NCI-H2171 treated with DMSO at 0.1 percent for 48 hours (cell line): ENCODE measurements at regions not wholly inside any gene's neighbourhood (a gene's known extent, or its start where the extent isn't known, plus 50 kb on each side); places are given as distances from the start of the nearest gene placed in this dataset.

Source experiments
- DNase-seq: peaks from one replicate; lab custom pipeline; 2025; lab: John Stamatoyannopoulos, UW

- DNase-seq = peak; percentile 54
Observed at GRCh38 chr2:173589604-173590275, 235.1 kb downstream of the CDCA7 start.

GRCh38 chr2:173590276-173590861 is 235.7 kb downstream of the CDCA7 start:
- DNase-seq = peak; percentile 82

- DNase-seq = no peak
Observed at GRCh38 chr2:173593109-173593508, 238.4 kb downstream of the CDCA7 start.

GRCh38 chr2:173596244-173596643 is 241.6 kb downstream of the CDCA7 start:
- DNase-seq = no peak

- DNase-seq = no peak
Observed at GRCh38 chr2:173598525-173598924, 243.9 kb downstream of the CDCA7 start.

GRCh38 chr2:173599821-173600359 is 245.2 kb downstream of the CDCA7 start:
- DNase-seq = no peak

- DNase-seq = no peak
Observed at GRCh38 chr2:173602153-173602795, 247.6 kb downstream of the CDCA7 start.

GRCh38 chr2:173605994-173606393 is 251.3 kb downstream of the CDCA7 start:
- DNase-seq = no peak

- DNase-seq = no peak
Observed at GRCh38 chr2:173606619-173607248, 252.1 kb downstream of the CDCA7 start.

- no peak for DNase-seq
Observed at GRCh38 chr2:173607606-173608311, 253.1 kb downstream of the CDCA7 start.

GRCh38 chr2:173611121-173611520 is 256.4 kb downstream of the CDCA7 start:
- DNase-seq = no peak

- no peak for DNase-seq
Observed at GRCh38 chr2:173612354-173612753, 257.7 kb downstream of the CDCA7 start.

- no peak for DNase-seq
Observed at GRCh38 chr2:173613386-173613785, 258.7 kb downstream of the CDCA7 start.

GRCh38 chr2:173614265-173614930 is 259.7 kb downstream of the CDCA7 start:
- no peak for DNase-seq

- DNase-seq = peak; percentile 10
Observed at GRCh38 chr2:173623438-173624319, 269.0 kb downstream of the CDCA7 start.

- no peak for DNase-seq
Observed at GRCh38 chr2:173625315-173625714, 270.6 kb downstream of the CDCA7 start.

GRCh38 chr2:173629076-173629475 is 274.4 kb downstream of the CDCA7 start:
- no peak for DNase-seq

GRCh38 chr2:173630425-173631126 is 275.9 kb downstream of the CDCA7 start:
- DNase-seq = no peak

- peak; percentile 89 for DNase-seq
Observed at GRCh38 chr2:173631127-173631460, 276.4 kb downstream of the CDCA7 start.

GRCh38 chr2:173644146-173644545 is 289.5 kb downstream of the CDCA7 start:
- DNase-seq = no peak
